ENCODE measurements at regions not wholly inside any gene's neighbourhood (a gene's known extent, or its start where the extent isn't known, plus 50 kb on each side); places are given as distances from the start of the nearest gene placed in this dataset.

GRCh38 chr5:68547056-68547455 lies 331.5 kb downstream of the PIK3R1 start:
- DNase-seq (ENCODE audit: extremely low read depth in 1 of 4, low spot score in 3 of 4) = no peak
- H3K9me3 ChIP-seq (replicated peaks; ENCODE audit: control insufficient read depth, insufficient read depth, low read depth, low read length) = no peaks in the 10 kb centered on the region
- no peak overlapping the region for H3K4me3 ChIP-seq
- 2% methylated on average over 3 of the region's 3 CpGs for WGBS (ENCODE audit: insufficient coverage, low coverage, missing lambda C conversion rate)
- FAIRE-seq = no peak
- no peak overlapping the region for H2AFZ ChIP-seq (ENCODE audit: low read depth, low read length)
- ChIA-PET POLR2A (no interaction called here), CTCF (ENCODE audit: low intra/inter-chr PET ratio) (no interaction called here)
- H3K9me1 ChIP-seq (ENCODE audit: control insufficient read depth, insufficient read depth, low read length) = no peaks in the 10 kb centered on the region
- intact Hi-C loops (cut with micrococcal nuclease) (no loop called here), in situ Hi-C loops (cut with MboI) (no loop called here)
- H3K4me1 ChIP-seq (replicated peaks in 1 of 2; ENCODE audit: control insufficient read depth in 2 of 2, insufficient read depth in 2 of 2, low read length in 2 of 2) = peaks cover 4 to 6% of the 10 kb centered on the region in 2 experiments; a peak in 3 of 5 replicates
- H3K4me2 ChIP-seq (ENCODE audit: insufficient read depth, low read length) = no peak overlapping the region
- no TSS peak for BruUV-seq (replicated peaks)
- no peak overlapping the region for H3K9ac ChIP-seq (ENCODE audit: insufficient read depth in 1 of 2, low read depth in 2 of 2, low read length in 2 of 2)
- peaks cover 6 to 13% of the 10 kb centered on the region in 2 experiments for H3K27me3 ChIP-seq (ENCODE audit: control insufficient read depth in 2 of 2, insufficient read depth in 2 of 2, low read length in 2 of 2)
- H3K36me3 ChIP-seq (ENCODE audit: control insufficient read depth, insufficient read depth, low read length) = no peaks in the 10 kb centered on the region
- H3K79me2 ChIP-seq (ENCODE audit: control insufficient read depth, insufficient read depth, low read length) = no peaks in the 10 kb centered on the region
- H4K20me1 ChIP-seq (replicated peaks; ENCODE audit: control insufficient read depth, insufficient read depth, low read length) = no peaks in the 10 kb centered on the region
- H3K27ac ChIP-seq (ENCODE audit: extremely low read depth, low read depth, low read length) = no peak overlapping the region
- ATAC-seq = no peak
- no peak for TF ChIP-seq REST (IDR thresholded peaks at IDR 0.05; ENCODE audit: borderline replicate concordance)
- no peak for TF ChIP-seq REST (CRISPR knock-in tag; IDR thresholded peaks at IDR 0.05; ENCODE audit: low read depth)
- TF ChIP-seq XRCC4 (IDR thresholded peaks at IDR 0.05; ENCODE audit: extremely low read depth, insufficient read depth, insufficient read length) = no peak
- TF ChIP-seq MED1 (CRISPR knock-in tag; IDR thresholded peaks at IDR 0.05; ENCODE audit: borderline replicate concordance) = no peak
- no peak for TF ChIP-seq PREB (CRISPR knock-in tag; IDR thresholded peaks at IDR 0.05)
- no peak for TF ChIP-seq TARDBP (IDR thresholded peaks at IDR 0.05)
- TF ChIP-seq CUX1 (CRISPR knock-in tag; IDR thresholded peaks at IDR 0.05) = no peak
- TF ChIP-seq CEBPB (tag; IDR thresholded peaks at IDR 0.05) = no peak
- no peak for TF ChIP-seq KLF10 (CRISPR knock-in tag; IDR thresholded peaks at IDR 0.05)
- TF ChIP-seq FUS (optimal IDR thresholded peaks at IDR 0.05; ENCODE audit: low read depth, low read length) = no peak

All from K562 (cell line).